ENCODE measurements at regions not wholly inside any gene's neighbourhood (a gene's known extent, or its start where the extent isn't known, plus 50 kb on each side); places are given as distances from the start of the nearest gene placed in this dataset.

GRCh38 chr12:47560415-47560814, 145.4 kb downstream of the RPAP3 start:
- 91% methylated on average over 2 of the region's 2 CpGs for WGBS
- Histone ChIP-seq H3K27ac (no peak overlapping the region), H3K4me3 (no peak overlapping the region), H3K9me3 (no peaks in the 10 kb centered on the region), H3K36me3 (no peaks in the 10 kb centered on the region), H3K27me3 (no peaks in the 10 kb centered on the region), H3K4me1 (no peaks in the 10 kb centered on the region)
- TF ChIP-seq CTCF (IDR thresholded peaks at IDR 0.05) (no peak), POLR2A (IDR thresholded peaks at IDR 0.05) (no peak), EP300 (IDR thresholded peaks at IDR 0.05) (no peak), POLR2AphosphoS5 (IDR thresholded peaks at IDR 0.05) (no peak)
- DNase-seq (ENCODE audit: low spot score in 2 of 2): no peak

GRCh38 chr12:47558625-47559345, 147.0 kb downstream of the RPAP3 start:
- DNase-seq (ENCODE audit: low spot score in 2 of 2): no peak
- Histone ChIP-seq H3K4me3 (no peak overlapping the region), H3K27ac (no peak overlapping the region), H3K4me1 (no peaks in the 10 kb centered on the region), H3K36me3 (no peaks in the 10 kb centered on the region), H3K27me3 (no peaks in the 10 kb centered on the region), H3K9me3 (no peaks in the 10 kb centered on the region)
- 82% methylated on average over 5 of the region's 5 CpGs for WGBS
- TF ChIP-seq POLR2A (IDR thresholded peaks at IDR 0.05) (no peak), EP300 (IDR thresholded peaks at IDR 0.05) (no peak), CTCF (IDR thresholded peaks at IDR 0.05) (no peak)

- Histone ChIP-seq H3K27ac (no peak overlapping the region), H3K4me3 (no peak overlapping the region), H3K9me3 (peaks cover 10% of the 10 kb centered on the region), H3K27me3 (no peaks in the 10 kb centered on the region), H3K36me3 (no peaks in the 10 kb centered on the region), H3K4me1 (no peaks in the 10 kb centered on the region)
- TF ChIP-seq EP300 (IDR thresholded peaks at IDR 0.05): no peak
- WGBS: 48% methylated on average over 5 of the region's 5 CpGs
- no peak for DNase-seq (ENCODE audit: low spot score in 2 of 2)
These were observed 148.4 kb downstream of the RPAP3 start for GRCh38 chr12:47557386-47557785.

GRCh38 chr12:47556261-47557030, 149.4 kb downstream of the RPAP3 start:
- no peak for DNase-seq (ENCODE audit: low spot score in 2 of 2)
- no peaks in the 10 kb centered on the region for H3K4me1 ChIP-seq
- WGBS: 68% methylated on average over 4 of the region's 4 CpGs
- H3K27ac ChIP-seq: no peak overlapping the region
- no peaks in the 10 kb centered on the region for H3K36me3 ChIP-seq
- no peak overlapping the region for H3K4me3 ChIP-seq
- TF ChIP-seq POLR2AphosphoS5 (IDR thresholded peaks at IDR 0.05) (no peak), POLR2A (IDR thresholded peaks at IDR 0.05) (no peak), CTCF (IDR thresholded peaks at IDR 0.05) (no peak), EP300 (IDR thresholded peaks at IDR 0.05) (no peak)
- peaks cover 10% of the 10 kb centered on the region for H3K9me3 ChIP-seq
- H3K27me3 ChIP-seq: no peaks in the 10 kb centered on the region

GRCh38 chr12:47554046-47554653, 151.7 kb downstream of the RPAP3 start:
- TF ChIP-seq POLR2A (IDR thresholded peaks at IDR 0.05): no peak
- WGBS: 89% methylated on average over 3 of the region's 3 CpGs
- Histone ChIP-seq H3K36me3 (no peaks in the 10 kb centered on the region), H3K27ac (no peak overlapping the region), H3K27me3 (no peaks in the 10 kb centered on the region), H3K4me3 (no peak overlapping the region), H3K4me1 (no peaks in the 10 kb centered on the region), H3K9me3 (peaks cover 10% of the 10 kb centered on the region)
- DNase-seq (ENCODE audit: low spot score in 2 of 2): no peak

- 82% methylated on average over 3 of the region's 3 CpGs for WGBS
- Histone ChIP-seq H3K4me3 (no peak overlapping the region), H3K27me3 (no peaks in the 10 kb centered on the region), H3K9me3 (peaks cover 10% of the 10 kb centered on the region), H3K4me1 (no peaks in the 10 kb centered on the region), H3K27ac (no peak overlapping the region), H3K36me3 (no peaks in the 10 kb centered on the region)
- no peak for DNase-seq (ENCODE audit: low spot score in 2 of 2)
- TF ChIP-seq EP300 (IDR thresholded peaks at IDR 0.05) (no peak), CTCF (IDR thresholded peaks at IDR 0.05) (no peak), POLR2A (IDR thresholded peaks at IDR 0.05) (no peak), POLR2AphosphoS5 (IDR thresholded peaks at IDR 0.05) (no peak)
These were observed 152.6 kb downstream of the RPAP3 start for GRCh38 chr12:47553266-47553665.

All from suprapubic skin (tissue), 4 donors.